Body of pancreas (tissue), 4 donors: ENCODE measurements at regions not wholly inside any gene's neighbourhood (a gene's known extent, or its start where the extent isn't known, plus 50 kb on each side); places are given as distances from the start of the nearest gene placed in this dataset.

Source experiments
- POLR2A ChIP-seq, 3 donors: fragments of 450-650 bp; IDR thresholded peaks; one replicate each; pipeline ENCODE4 v1.6.1; 2016; ENCODE audit warnings: antibody characterized with exemption in 3 of 3, mild to moderate bottlenecking in 2 of 3
- TF ChIP-seq, protein P1 (sequence below), 7 experiments: fragments of 450-650 bp in 4 of 7; fragments of 200-600 bp in 3 of 7; sonication (generic) in 3 of 7; IDR thresholded peaks; one replicate each; pipeline ENCODE4 v1.5.1; 2016 to 2019; ENCODE audit warnings: antibody characterized with exemption in 7 of 7

DNA sequence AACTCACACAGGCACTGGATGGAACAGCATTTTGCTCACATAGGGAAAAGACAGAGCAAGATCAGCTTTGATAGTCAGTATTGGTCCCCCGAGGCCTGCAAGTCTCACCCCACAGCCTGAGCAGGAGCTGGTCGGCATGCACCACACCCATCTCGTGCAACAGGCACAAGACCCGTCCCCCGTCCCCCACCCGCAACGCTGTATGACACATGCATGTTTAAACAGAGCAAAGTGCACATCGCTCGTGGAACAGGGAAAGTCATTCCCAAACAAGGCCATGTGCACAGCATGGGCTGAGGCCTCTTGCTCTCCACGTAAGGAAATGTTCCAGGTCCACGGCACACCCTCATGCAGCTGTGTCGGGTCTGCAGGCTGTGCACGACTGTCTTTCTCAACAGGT lies 527.2 kb downstream of the ACTR3B start:
- TF ChIP-seq, protein P1, sequence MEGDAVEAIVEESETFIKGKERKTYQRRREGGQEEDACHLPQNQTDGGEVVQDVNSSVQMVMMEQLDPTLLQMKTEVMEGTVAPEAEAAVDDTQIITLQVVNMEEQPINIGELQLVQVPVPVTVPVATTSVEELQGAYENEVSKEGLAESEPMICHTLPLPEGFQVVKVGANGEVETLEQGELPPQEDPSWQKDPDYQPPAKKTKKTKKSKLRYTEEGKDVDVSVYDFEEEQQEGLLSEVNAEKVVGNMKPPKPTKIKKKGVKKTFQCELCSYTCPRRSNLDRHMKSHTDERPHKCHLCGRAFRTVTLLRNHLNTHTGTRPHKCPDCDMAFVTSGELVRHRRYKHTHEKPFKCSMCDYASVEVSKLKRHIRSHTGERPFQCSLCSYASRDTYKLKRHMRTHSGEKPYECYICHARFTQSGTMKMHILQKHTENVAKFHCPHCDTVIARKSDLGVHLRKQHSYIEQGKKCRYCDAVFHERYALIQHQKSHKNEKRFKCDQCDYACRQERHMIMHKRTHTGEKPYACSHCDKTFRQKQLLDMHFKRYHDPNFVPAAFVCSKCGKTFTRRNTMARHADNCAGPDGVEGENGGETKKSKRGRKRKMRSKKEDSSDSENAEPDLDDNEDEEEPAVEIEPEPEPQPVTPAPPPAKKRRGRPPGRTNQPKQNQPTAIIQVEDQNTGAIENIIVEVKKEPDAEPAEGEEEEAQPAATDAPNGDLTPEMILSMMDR (IDR thresholded peaks at IDR 0.05) = no peak
- TF ChIP-seq POLR2A (IDR thresholded peaks at IDR 0.05) = no peak
